NCI-H2081 (cell line): ENCODE measurements at regions not wholly inside any gene's neighbourhood (a gene's known extent, or its start where the extent isn't known, plus 50 kb on each side); places are given as distances from the start of the nearest gene placed in this dataset.
A peak's percentile ranks its signal among the peaks of the same experiment; 100 is the strongest.

Experiments
- DNase-seq, 2 experiments: peaks; one replicate each; lab custom pipeline; 2025; lab: John Stamatoyannopoulos, UW

- no peak for DNase-seq
These were observed 74.3 kb downstream of the RTL6 start for GRCh38 chr22:44423556-44424358.

GRCh38 chr22:44422746-44423380, 75.2 kb downstream of the RTL6 start:
- DNase-seq = no peak

DNA sequence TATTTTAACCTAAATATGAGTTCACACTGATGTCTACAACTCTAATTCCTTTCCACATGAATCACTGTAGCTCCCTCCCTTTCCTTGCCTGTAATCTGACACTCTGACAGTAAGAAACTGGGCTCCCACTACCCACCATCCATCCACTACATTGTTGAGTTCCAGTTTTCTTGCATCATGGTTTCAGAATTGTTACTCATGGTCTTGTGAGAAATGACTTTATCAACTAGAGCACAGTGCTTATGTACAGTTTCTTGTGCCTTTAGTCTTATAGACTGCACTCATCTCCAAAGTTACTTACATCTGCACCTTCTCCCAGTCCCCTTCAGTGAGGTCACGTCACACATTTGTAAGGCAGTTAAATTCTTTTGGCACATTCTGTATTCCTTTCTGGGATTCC, 78.6 kb downstream of the RTL6 start:
- DNase-seq = no peak

DNA sequence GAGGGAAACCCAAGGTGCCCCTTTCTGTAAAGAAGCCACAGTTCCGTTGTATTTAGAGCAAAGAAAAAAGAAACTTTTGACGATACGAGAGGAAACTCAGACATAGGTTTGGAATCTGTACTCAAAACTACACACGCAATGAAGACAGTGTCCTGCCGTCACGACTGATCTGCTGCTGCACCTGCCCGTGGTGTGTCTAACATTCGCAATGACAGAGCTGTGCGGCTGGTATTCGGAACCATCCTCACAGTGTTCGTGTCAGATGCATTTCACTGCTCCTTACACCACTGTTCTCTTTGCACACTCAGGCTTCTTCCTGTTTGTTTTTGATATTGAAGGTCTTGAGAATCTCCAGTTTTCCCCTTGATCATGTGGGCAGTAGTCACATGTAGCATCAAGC, 84.8 kb downstream of the RTL6 start:
- DNase-seq = no peak

DNA sequence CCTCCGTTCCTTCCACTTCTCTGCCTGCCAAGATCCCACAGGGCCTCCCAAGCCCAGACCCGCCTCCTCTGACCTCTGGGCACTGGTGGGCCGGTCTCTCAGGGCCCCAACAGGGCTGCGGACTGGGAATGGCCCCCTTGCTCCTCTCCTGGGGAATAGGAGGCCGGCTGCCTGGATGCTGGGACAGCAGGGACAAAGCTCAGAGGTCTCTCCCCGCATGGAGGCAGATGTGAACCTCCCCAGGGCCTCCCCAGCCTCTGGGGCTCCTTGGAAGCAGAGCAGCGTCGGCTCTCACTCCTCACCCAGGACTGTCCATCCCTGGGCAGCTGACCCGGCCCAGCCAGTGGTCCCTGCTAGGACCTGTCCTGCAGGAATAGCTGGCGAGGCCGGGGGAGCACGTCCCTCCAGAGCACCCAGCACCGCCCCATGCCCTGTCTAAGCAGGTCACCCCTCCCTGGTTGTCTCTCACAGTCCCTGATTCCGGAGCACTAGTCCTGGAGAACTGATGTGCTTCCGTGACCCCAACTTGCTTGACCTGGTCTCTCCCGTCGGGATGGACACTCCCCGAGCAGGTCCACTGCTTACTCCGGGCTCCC, 85.8 kb downstream of the RTL6 start:
- DNase-seq = no peak

DNA sequence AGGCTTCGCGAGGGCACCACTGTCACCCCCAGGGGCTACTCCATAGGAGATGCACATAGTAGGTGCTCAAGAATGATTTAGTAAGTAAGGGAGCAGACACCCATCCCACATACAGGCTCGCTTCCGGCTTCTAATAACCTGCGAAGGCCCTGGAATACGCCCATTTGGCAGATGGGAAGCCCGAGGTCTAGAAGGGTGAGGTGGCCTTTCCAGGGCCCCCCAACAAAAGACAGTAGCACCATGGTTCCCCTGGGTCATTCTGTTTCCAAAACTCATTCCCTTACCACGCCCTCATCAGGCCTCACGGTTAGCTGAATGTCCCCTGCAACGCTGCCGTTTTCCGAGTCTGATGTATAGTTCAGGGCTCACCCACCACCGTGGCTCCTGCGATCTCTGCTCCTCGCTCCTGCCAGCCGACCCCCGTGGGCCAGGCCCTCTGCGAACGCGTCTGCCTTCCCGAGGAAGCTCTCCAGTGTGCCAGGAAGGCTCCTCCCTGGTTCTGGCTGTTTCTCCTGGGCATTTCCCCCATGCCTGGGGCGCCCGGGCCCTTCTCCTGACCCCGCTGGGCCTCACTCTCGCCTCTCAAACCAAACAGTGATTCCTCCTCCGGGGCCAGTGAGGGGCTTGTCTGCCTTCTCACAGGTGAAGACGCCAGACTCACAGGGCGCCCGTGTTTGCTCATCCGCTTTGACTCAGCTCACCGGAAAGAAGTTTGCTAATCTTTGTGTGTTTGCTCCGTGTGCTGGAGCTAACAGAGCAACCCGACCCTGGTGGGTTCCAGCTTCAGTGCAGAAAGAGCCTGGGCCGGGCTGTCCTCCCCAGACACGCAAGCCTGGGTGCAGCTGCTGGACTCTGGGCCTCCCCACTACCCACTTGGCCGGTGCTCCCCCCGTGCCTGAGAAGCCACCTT, 86.6 kb downstream of the RTL6 start:
- DNase-seq = no peak

DNA sequence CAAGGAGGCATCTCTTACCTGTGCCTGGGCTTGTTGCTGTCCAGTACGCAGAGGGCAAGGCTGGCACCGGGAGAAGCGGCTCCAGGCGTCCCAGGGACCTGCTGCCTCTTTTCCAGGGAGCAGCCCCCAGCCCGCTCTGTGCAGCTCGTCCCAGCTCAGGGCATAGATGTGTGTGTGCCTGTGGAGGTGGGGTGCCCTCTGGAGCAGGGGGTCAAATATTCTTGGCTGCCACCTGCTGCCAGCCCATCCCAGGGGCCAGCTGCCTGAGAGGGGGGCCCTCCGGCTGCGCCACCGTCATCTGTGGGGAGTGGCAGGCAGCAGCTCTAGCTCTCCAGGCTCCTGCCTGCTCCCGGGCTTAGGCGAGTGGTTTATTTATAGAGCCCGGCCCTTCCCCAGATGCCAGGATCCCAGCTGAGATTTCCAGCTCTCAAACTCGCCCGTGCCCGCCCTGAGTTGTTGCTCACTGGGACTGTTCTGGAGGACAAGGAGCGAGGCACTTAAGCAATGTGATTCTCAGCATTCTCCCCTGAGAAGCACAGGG, 87.5 kb downstream of the RTL6 start:
- DNase-seq = no peak

GRCh38 chr22:44409974-44410316, 88.1 kb downstream of the RTL6 start:
- no peak for DNase-seq

GRCh38 chr22:44409211-44409973, 88.6 kb downstream of the RTL6 start:
- peak in 1 of 2 experiments; percentile 44 for DNase-seq

DNA sequence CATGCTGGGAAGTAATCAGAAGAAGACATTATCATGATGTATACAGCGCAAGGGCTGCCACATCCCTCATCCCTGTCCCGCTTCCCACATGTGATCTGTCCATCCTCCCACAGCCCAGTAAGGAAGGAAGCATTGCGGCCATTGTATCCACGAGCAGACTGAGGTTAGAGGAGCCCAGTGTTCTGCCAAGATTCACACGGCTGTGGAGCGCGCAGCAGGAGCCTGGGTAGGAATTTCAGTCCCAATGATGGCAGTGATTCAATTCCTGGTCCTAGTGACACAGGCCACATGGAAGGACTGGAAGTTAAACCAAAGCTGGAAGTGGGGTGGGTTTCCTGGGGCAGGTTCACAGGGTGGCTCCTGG, 89.2 kb downstream of the RTL6 start:
- no peak for DNase-seq

GRCh38 chr22:44407987-44408828, 89.8 kb downstream of the RTL6 start:
- no peak for DNase-seq

DNA sequence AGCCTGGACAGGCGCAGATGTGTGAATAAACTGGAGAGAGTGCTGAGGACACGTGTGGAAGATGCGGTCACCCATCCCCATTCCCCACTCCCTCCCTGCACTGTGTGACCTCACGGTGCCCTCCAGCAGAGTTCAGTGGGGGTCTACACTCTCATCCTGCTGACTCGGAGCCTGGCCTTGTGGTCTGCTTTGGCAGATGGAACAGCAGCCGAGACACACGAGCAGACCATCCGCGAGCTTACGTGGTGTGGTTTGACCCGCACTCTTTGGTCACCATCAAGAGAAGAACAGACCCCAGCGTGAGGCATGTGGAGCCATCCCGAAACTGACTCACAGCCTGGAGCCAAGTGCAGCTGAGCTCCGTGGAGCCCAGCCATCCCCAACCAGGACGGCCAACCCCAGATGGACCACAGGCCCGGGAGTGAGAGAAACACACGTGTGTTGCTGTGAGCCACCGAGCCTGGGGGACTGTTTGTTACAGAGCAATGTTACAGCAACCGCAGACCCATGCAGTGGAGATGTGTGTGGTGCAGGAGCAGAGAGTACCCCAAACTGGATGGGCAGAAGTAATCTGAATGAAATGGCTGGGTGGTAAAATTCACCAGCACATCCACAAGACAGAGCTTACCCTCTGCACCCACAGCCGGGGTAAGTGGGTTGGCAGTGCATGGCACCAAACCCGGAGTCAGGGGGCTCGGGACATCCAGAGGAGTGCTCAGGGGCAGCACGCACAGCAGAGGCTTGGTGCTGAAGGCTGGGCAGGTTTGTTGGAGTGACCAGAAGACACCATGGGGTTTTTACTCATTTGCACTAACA, 90.7 kb downstream of the RTL6 start:
- no peak for DNase-seq

GRCh38 chr22:44406341-44407170, 91.5 kb downstream of the RTL6 start:
- DNase-seq = no peak

DNA sequence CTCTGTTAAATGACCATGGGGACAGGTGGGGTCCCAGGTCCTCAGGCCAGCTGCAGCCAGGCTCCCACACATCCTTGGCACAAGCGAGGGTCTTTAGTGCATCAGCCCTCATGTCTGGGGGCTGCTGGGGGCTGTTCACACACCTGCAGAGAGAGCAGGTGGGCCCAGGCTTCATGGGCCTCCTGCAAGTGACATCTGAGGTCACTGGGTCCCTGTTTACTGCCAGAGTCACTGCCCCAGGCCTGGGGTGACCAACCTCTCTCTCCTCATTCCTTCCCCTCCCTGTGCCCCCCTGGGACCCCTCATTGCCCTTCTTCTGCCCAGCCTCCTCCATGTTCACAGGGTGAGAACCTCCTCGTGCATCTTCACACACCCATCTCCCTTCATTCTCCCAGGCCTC, 92.4 kb downstream of the RTL6 start:
- DNase-seq = no peak

DNA sequence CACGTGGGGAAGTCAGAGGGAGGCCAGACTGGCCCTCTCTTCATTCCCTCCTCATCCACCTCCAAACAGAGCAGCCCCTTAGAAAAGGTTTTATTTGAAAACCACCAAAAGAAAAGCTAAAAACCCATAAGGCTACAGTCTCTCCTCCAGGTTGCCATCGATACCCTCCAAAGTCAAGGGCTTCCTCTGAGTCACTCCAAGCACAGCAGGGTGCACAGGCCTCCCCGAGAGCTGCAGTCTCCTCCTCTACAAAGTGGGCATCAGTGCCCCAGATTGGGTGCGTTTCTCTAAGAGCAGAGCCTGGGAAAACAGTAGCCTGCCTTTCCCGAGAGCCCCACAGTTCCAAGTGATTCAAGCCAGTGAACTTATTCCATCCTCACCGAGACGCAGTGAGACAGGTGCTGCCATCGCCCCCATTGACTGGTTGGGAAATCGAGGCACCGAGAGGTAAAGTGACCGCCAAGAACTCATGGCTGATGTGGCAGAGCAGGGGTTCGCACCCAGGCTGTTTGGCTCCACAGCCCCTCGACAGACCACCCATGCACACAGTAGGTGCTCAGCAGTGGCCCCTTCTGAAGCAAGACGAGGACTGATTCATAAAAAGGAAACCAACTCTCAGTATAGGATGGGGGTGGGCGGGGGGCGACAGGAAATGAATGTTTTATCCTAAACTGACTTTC, 91.7 kb upstream of the SHISAL1 start:
- DNase-seq = no peak

- DNase-seq = no peak
These were observed 91.0 kb upstream of the SHISAL1 start for GRCh38 chr22:44403602-44404329.

- no peak for DNase-seq
These were observed 90.4 kb upstream of the SHISAL1 start for GRCh38 chr22:44403166-44403565.
